ENCODE measurements at regions not wholly inside any gene's neighbourhood (a gene's known extent, or its start where the extent isn't known, plus 50 kb on each side); places are given as distances from the start of the nearest gene placed in this dataset.

GRCh38 chr18:78925557-78926242 is 53.9 kb upstream of the SALL3 start:
- DNase-seq, result no peak

GRCh38 chr18:78926243-78926615 is 53.4 kb upstream of the SALL3 start:
- DNase-seq, result no peak

GRCh38 chr18:78927156-78927555 is 52.5 kb upstream of the SALL3 start:
- DNase-seq, result no peak

- DNase-seq, result no peak
Measured at GRCh38 chr18:78927616-78928015, 52.0 kb upstream of the SALL3 start.

- DNase-seq, result no peak
Measured at GRCh38 chr18:78928076-78928475, 51.5 kb upstream of the SALL3 start.

GRCh38 chr18:78929516-78929915 is 50.1 kb upstream of the SALL3 start:
- no peak for DNase-seq
